ENCODE measurements at regions not wholly inside any gene's neighbourhood (a gene's known extent, or its start where the extent isn't known, plus 50 kb on each side); places are given as distances from the start of the nearest gene placed in this dataset.

- no peak overlapping the region for H3K4me3 ChIP-seq (ENCODE audit: control insufficient read depth, low read depth, low read length)
- no peak for DNase-seq (ENCODE audit: low read depth)
- no peak for TF ChIP-seq CTCF (conservative IDR thresholded peaks at IDR 0.05; ENCODE audit: control insufficient read depth, insufficient read depth, low read depth, low read length)
Measured at GRCh38 chr15:62400778-62401177, 235.7 kb upstream of the C2CD4B start.

- no peak overlapping the region for H3K4me3 ChIP-seq (ENCODE audit: control insufficient read depth, low read depth, low read length)
- TF ChIP-seq CTCF (conservative IDR thresholded peaks at IDR 0.05; ENCODE audit: control insufficient read depth, insufficient read depth, low read depth, low read length): no peak
Measured at GRCh38 chr15:62402687-62403086, 237.6 kb upstream of the C2CD4B start.

DNA sequence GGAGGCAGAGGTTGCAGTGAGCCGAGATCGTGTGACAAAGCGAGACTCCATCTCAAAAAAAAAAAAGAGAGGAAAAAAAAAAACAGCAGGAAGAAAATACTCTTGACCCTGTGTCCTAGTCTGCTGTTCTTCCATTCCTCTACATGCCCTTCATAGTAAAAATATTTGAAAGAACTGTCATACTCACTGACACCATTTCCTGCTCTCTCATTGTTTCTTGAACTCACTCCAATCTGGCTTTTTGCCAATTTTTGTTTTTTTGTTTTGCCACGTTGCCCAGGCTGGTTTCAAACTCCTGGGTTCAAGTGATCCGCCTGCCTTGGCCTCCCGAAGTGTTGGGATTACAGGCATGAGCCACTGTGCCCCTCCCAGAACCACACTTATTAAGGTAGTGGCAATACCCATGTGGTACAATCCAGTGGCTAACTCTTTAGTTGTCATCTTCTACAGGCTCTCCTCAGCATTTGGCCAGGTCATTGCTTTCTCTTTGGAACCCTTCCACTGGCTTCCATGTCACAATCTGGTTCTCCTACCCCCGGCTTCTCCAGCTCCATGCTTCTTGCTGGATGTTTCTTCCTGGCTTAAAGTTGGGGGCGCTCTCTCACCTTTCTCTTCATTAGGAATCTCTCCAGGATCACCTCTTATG lies 238.2 kb upstream of the C2CD4B start:
- TF ChIP-seq CTCF (conservative IDR thresholded peaks at IDR 0.05; ENCODE audit: control insufficient read depth, insufficient read depth, low read depth, low read length): no peak
- no peak overlapping the region for H3K4me3 ChIP-seq (ENCODE audit: control insufficient read depth, low read depth, low read length)
- peak; percentile 86 for DNase-seq (ENCODE audit: low read depth)

More at GRCh38 chr15:62402687-62403086, 237.6 kb upstream of the C2CD4B start:
- peak; percentile 48 for DNase-seq (ENCODE audit: low read depth)

- peak; percentile 52 for DNase-seq (ENCODE audit: low read depth)
- TF ChIP-seq CTCF (conservative IDR thresholded peaks at IDR 0.05; ENCODE audit: control insufficient read depth, insufficient read depth, low read depth, low read length): no peak
- no peak overlapping the region for H3K4me3 ChIP-seq (ENCODE audit: control insufficient read depth, low read depth, low read length)
Measured at GRCh38 chr15:62404194-62404985, 239.3 kb upstream of the C2CD4B start.

DNA sequence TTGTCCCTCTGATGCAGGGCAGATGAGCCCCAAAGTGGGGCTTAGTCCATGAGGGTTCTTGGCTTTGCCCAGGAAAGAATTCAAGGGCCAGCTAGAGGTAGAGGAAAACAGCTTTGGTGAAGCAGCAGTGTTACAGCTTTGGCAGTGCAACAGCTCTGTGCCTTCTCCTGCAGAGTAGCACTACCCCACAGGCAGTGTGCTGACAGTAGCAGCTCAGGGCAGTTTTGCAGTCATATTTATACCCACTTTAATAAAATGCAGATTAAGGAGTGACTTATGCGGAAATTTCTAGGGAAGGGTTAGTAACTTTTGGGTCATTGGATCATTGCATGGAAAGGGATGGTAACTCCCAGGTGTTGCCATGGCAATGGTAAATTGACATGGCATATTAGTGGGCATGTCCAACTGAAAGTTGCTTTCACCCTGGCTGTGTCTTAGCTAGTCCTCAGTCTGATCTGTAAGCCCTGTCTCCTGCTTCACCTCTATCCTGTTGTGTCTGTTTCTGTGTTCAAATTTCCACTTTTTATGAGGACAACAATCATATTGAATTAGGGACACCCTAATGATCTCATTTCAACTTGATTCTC lies 241.3 kb upstream of the C2CD4B start:
- TF ChIP-seq CTCF (conservative IDR thresholded peaks at IDR 0.05; ENCODE audit: control insufficient read depth, insufficient read depth, low read depth, low read length): no peak
- no peak overlapping the region for H3K4me3 ChIP-seq (ENCODE audit: control insufficient read depth, low read depth, low read length)
- DNase-seq (ENCODE audit: low read depth): no peak

DNA sequence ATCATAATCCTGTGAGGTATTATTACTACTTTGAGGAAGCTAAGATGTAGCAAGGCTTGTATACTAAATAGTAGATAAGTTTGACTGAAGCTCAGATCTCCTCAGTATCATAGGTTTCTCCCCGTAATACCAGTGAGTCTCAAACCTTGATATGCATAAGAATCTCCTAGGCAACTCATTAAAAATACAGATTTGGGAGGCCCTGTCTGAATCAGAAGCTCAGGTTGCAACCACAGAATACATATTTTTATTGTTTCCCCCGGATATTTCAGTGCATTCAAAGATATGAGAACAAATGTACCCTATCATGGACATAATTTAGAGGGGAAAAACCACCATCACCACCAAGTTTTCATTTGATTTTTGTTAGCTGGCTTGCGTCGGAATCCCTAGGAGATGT lies 242.1 kb upstream of the C2CD4B start:
- DNase-seq (ENCODE audit: low read depth): no peak
- no peak overlapping the region for H3K4me3 ChIP-seq (ENCODE audit: control insufficient read depth, low read depth, low read length)
- TF ChIP-seq CTCF (conservative IDR thresholded peaks at IDR 0.05; ENCODE audit: control insufficient read depth, insufficient read depth, low read depth, low read length): no peak
